ENCODE measurements at regions not wholly inside any gene's neighbourhood (a gene's known extent, or its start where the extent isn't known, plus 50 kb on each side); places are given as distances from the start of the nearest gene placed in this dataset.

GRCh38 chr7:13034693-13035092, 347.3 kb downstream of the ARL4A start:
- DNase-seq, result no peak
- no peaks in the 10 kb centered on the region for H3K4me1 Mint-ChIP-seq
- Histone ChIP-seq H3K4me3 (ENCODE audit: low read length) (no peak overlapping the region), H3K4me1 (ENCODE audit: control insufficient read depth in 2 of 2, insufficient read depth in 2 of 2, low read length in 2 of 2) (no peaks in the 10 kb centered on the region), H3K27me3 (ENCODE audit: control insufficient read depth in 2 of 2, insufficient read depth in 2 of 2, low read length in 2 of 2) (no peaks in the 10 kb centered on the region), H3K36me3 (ENCODE audit: control insufficient read depth in 2 of 3, insufficient read depth in 3 of 3, low read length in 3 of 3) (no peaks in the 10 kb centered on the region), H3K9me3 (ENCODE audit: control insufficient read depth in 2 of 3, low read length in 3 of 3) (no peaks in the 10 kb centered on the region), H3K27ac (ENCODE audit: low read depth, low read length) (no peak overlapping the region)
- no peak overlapping the region for H3K4me3 Mint-ChIP-seq
- peaks cover 0 to 6% (median 0%) of the 10 kb centered on the region in 5 donors for H3K36me3 Mint-ChIP-seq
- H3K27me3 Mint-ChIP-seq, result peaks cover 0 to 15% (median 5%) of the 10 kb centered on the region in 5 donors
- ChIA-PET POLR2A (no interaction called here), CTCF (no interaction called here)
- intact Hi-C loops (cut with micrococcal nuclease), result no loop called here
- peaks cover 0 to 12% (median 4%) of the 10 kb centered on the region in 11 donors for H3K9me3 Mint-ChIP-seq
- no peak for ATAC-seq
- no peak overlapping the region for H3K27ac Mint-ChIP-seq

- Histone ChIP-seq H3K4me3 (ENCODE audit: low read length) (no peak overlapping the region), H3K9me3 (ENCODE audit: control insufficient read depth in 2 of 3, low read length in 3 of 3) (no peaks in the 10 kb centered on the region), H3K27ac (ENCODE audit: low read depth, low read length) (no peak overlapping the region), H3K27me3 (ENCODE audit: control insufficient read depth in 2 of 2, insufficient read depth in 2 of 2, low read length in 2 of 2) (no peaks in the 10 kb centered on the region), H3K4me1 (ENCODE audit: control insufficient read depth in 2 of 2, insufficient read depth in 2 of 2, low read length in 2 of 2) (no peaks in the 10 kb centered on the region), H3K36me3 (ENCODE audit: control insufficient read depth in 2 of 3, insufficient read depth in 3 of 3, low read length in 3 of 3) (no peaks in the 10 kb centered on the region)
- intact Hi-C loops (cut with micrococcal nuclease), result no loop called here
- peaks cover 0 to 12% (median 4%) of the 10 kb centered on the region in 11 donors for H3K9me3 Mint-ChIP-seq
- no peak overlapping the region for H3K4me3 Mint-ChIP-seq
- CTCF ChIA-PET, result no interaction called here
- no peak for ATAC-seq
- peaks cover 0 to 14% (median 5%) of the 10 kb centered on the region in 5 donors for H3K27me3 Mint-ChIP-seq
- no peak for DNase-seq
- no peak overlapping the region for H3K27ac Mint-ChIP-seq
- POLR2A ChIA-PET, result no interaction called here
- no peaks in the 10 kb centered on the region for H3K4me1 Mint-ChIP-seq
- H3K36me3 Mint-ChIP-seq, result peaks cover 0 to 6% (median 0%) of the 10 kb centered on the region in 5 donors
These were observed 347.8 kb downstream of the ARL4A start for GRCh38 chr7:13035233-13035632.

GRCh38 chr7:13036256-13036780, 348.9 kb downstream of the ARL4A start:
- no peak for ATAC-seq
- Histone ChIP-seq H3K27ac (ENCODE audit: low read depth, low read length) (no peak overlapping the region), H3K36me3 (ENCODE audit: control insufficient read depth in 2 of 3, insufficient read depth in 3 of 3, low read length in 3 of 3) (no peaks in the 10 kb centered on the region), H3K4me3 (ENCODE audit: low read length) (no peak overlapping the region), H3K9me3 (ENCODE audit: control insufficient read depth in 2 of 3, low read length in 3 of 3) (no peaks in the 10 kb centered on the region), H3K27me3 (ENCODE audit: control insufficient read depth in 2 of 2, insufficient read depth in 2 of 2, low read length in 2 of 2) (no peaks in the 10 kb centered on the region), H3K4me1 (ENCODE audit: control insufficient read depth in 2 of 2, insufficient read depth in 2 of 2, low read length in 2 of 2) (no peaks in the 10 kb centered on the region)
- CTCF ChIA-PET, result no interaction called here
- Mint-ChIP-seq H3K4me3 (no peak overlapping the region), H3K27me3 (peaks cover 0 to 14% (median 7%) of the 10 kb centered on the region in 5 donors), H3K36me3 (peaks cover 0 to 6% (median 0%) of the 10 kb centered on the region in 5 donors), H3K27ac (no peak overlapping the region), H3K4me1 (no peaks in the 10 kb centered on the region), H3K9me3 (peaks cover 0 to 12% (median 4%) of the 10 kb centered on the region in 11 donors)
- DNase-seq, result no peak
- POLR2A ChIA-PET, result no interaction called here
- intact Hi-C loops (cut with micrococcal nuclease), result no loop called here

- intact Hi-C loops (cut with micrococcal nuclease), result no loop called here
- Histone ChIP-seq H3K27ac (ENCODE audit: low read depth, low read length) (no peak overlapping the region), H3K9me3 (ENCODE audit: control insufficient read depth in 2 of 3, low read length in 3 of 3) (no peaks in the 10 kb centered on the region), H3K36me3 (ENCODE audit: control insufficient read depth in 2 of 3, insufficient read depth in 3 of 3, low read length in 3 of 3) (no peaks in the 10 kb centered on the region), H3K4me1 (ENCODE audit: control insufficient read depth in 2 of 2, insufficient read depth in 2 of 2, low read length in 2 of 2) (no peaks in the 10 kb centered on the region), H3K4me3 (ENCODE audit: low read length) (no peak overlapping the region), H3K27me3 (ENCODE audit: control insufficient read depth in 2 of 2, insufficient read depth in 2 of 2, low read length in 2 of 2) (no peaks in the 10 kb centered on the region)
- H3K27ac Mint-ChIP-seq, result no peak overlapping the region
- peaks cover 0 to 6% (median 0%) of the 10 kb centered on the region in 5 donors for H3K36me3 Mint-ChIP-seq
- H3K4me3 Mint-ChIP-seq, result no peak overlapping the region
- ChIA-PET CTCF (no interaction called here), POLR2A (no interaction called here)
- H3K4me1 Mint-ChIP-seq, result no peaks in the 10 kb centered on the region
- H3K27me3 Mint-ChIP-seq, result peaks cover 0 to 14% (median 9%) of the 10 kb centered on the region in 5 donors
- ATAC-seq (no peak), DNase-seq (no peak)
- H3K9me3 Mint-ChIP-seq, result peaks cover 0 to 12% (median 4%) of the 10 kb centered on the region in 11 donors
These were observed 349.8 kb downstream of the ARL4A start for GRCh38 chr7:13037216-13037615.

- no peak for ATAC-seq
- POLR2A ChIA-PET, result no interaction called here
- no peaks in the 10 kb centered on the region for H3K36me3 Mint-ChIP-seq
These were observed 354.0 kb downstream of the ARL4A start for GRCh38 chr7:13041368-13041988.

GRCh38 chr7:13042605-13043236, 355.3 kb downstream of the ARL4A start:
- H3K27me3 Mint-ChIP-seq, result peaks cover 4 to 23% (median 11%) of the 10 kb centered on the region in 5 donors

More at GRCh38 chr7:13041368-13041988, 354.0 kb downstream of the ARL4A start:
- Histone ChIP-seq H3K36me3 (ENCODE audit: control insufficient read depth in 2 of 3, insufficient read depth in 3 of 3, low read length in 3 of 3) (no peaks in the 10 kb centered on the region), H3K9me3 (ENCODE audit: control insufficient read depth in 2 of 3, low read length in 3 of 3) (no peaks in the 10 kb centered on the region), H3K4me3 (ENCODE audit: low read length) (no peak overlapping the region), H3K27ac (ENCODE audit: low read depth, low read length) (no peak overlapping the region), H3K4me1 (ENCODE audit: control insufficient read depth in 2 of 2, insufficient read depth in 2 of 2, low read length in 2 of 2) (no peaks in the 10 kb centered on the region), H3K27me3 (ENCODE audit: control insufficient read depth in 2 of 2, insufficient read depth in 2 of 2, low read length in 2 of 2) (no peaks in the 10 kb centered on the region)
- Mint-ChIP-seq H3K4me1 (no peaks in the 10 kb centered on the region), H3K27me3 (peaks cover 4 to 23% (median 13%) of the 10 kb centered on the region in 5 donors), H3K27ac (no peak overlapping the region), H3K4me3 (no peak overlapping the region), H3K9me3 (peaks cover 0 to 4% (median 0%) of the 10 kb centered on the region in 11 donors)
- DNase-seq, result no peak
- CTCF ChIA-PET, result no interaction called here
- intact Hi-C loops (cut with micrococcal nuclease), result no loop called here

GRCh38 chr7:13044309-13044708, 356.9 kb downstream of the ARL4A start:
- intact Hi-C loops (cut with micrococcal nuclease), result no loop called here
- no peaks in the 10 kb centered on the region for H3K9me3 ChIP-seq (ENCODE audit: control insufficient read depth in 2 of 3, low read length in 3 of 3)
- H3K4me3 Mint-ChIP-seq, result no peak overlapping the region
- no peaks in the 10 kb centered on the region for H3K9me3 Mint-ChIP-seq
- no peak overlapping the region for H3K27ac Mint-ChIP-seq
- no peaks in the 10 kb centered on the region for H3K27me3 ChIP-seq (ENCODE audit: control insufficient read depth in 2 of 2, insufficient read depth in 2 of 2, low read length in 2 of 2)
- H3K4me1 Mint-ChIP-seq, result no peaks in the 10 kb centered on the region
- CTCF ChIA-PET, result no interaction called here
- no peak for DNase-seq
- peaks cover 4 to 20% (median 11%) of the 10 kb centered on the region in 5 donors for H3K27me3 Mint-ChIP-seq
- no peak overlapping the region for H3K27ac ChIP-seq (ENCODE audit: low read depth, low read length)
- no peaks in the 10 kb centered on the region for H3K4me1 ChIP-seq (ENCODE audit: control insufficient read depth in 2 of 2, insufficient read depth in 2 of 2, low read length in 2 of 2)
- no peak overlapping the region for H3K4me3 ChIP-seq (ENCODE audit: low read length)
- ATAC-seq, result no peak
- no peaks in the 10 kb centered on the region for H3K36me3 ChIP-seq (ENCODE audit: control insufficient read depth in 2 of 3, insufficient read depth in 3 of 3, low read length in 3 of 3)
- H3K36me3 Mint-ChIP-seq, result no peaks in the 10 kb centered on the region
- POLR2A ChIA-PET, result no interaction called here

More at GRCh38 chr7:13042605-13043236, 355.3 kb downstream of the ARL4A start:
- Mint-ChIP-seq H3K4me1 (no peaks in the 10 kb centered on the region), H3K36me3 (no peaks in the 10 kb centered on the region), H3K27ac (no peak overlapping the region), H3K9me3 (no peaks in the 10 kb centered on the region), H3K4me3 (no peak overlapping the region)
- Histone ChIP-seq H3K27ac (ENCODE audit: low read depth, low read length) (no peak overlapping the region), H3K27me3 (ENCODE audit: control insufficient read depth in 2 of 2, insufficient read depth in 2 of 2, low read length in 2 of 2) (no peaks in the 10 kb centered on the region), H3K36me3 (ENCODE audit: control insufficient read depth in 2 of 3, insufficient read depth in 3 of 3, low read length in 3 of 3) (no peaks in the 10 kb centered on the region), H3K4me1 (ENCODE audit: control insufficient read depth in 2 of 2, insufficient read depth in 2 of 2, low read length in 2 of 2) (no peaks in the 10 kb centered on the region), H3K9me3 (ENCODE audit: control insufficient read depth in 2 of 3, low read length in 3 of 3) (no peaks in the 10 kb centered on the region), H3K4me3 (ENCODE audit: low read length) (no peak overlapping the region)
- ATAC-seq (no peak), DNase-seq (no peak)
- POLR2A ChIA-PET, result no interaction called here
- CTCF ChIA-PET, result interaction anchor here (0.6 kb wide), 1 partner anchor 190 kb away, joined by 3 read pairs; no protein-coding TSS in a partner anchor
- intact Hi-C loops (cut with micrococcal nuclease), result no loop called here
